ENCODE measurements at regions not wholly inside any gene's neighbourhood (a gene's known extent, or its start where the extent isn't known, plus 50 kb on each side); places are given as distances from the start of the nearest gene placed in this dataset.

GRCh38 chr9:73020877-73021276 lies 68.0 kb upstream of the ALDH1A1 start:
- no peak for DNase-seq (ENCODE audit: extremely low read depth in 1 of 2, low read depth in 1 of 2)

- DNase-seq (ENCODE audit: extremely low read depth in 1 of 2, low read depth in 1 of 2): no peak
Measured at GRCh38 chr9:73014011-73014410, 61.2 kb upstream of the ALDH1A1 start.

- DNase-seq (ENCODE audit: extremely low read depth in 1 of 2, low read depth in 1 of 2): no peak
Measured at GRCh38 chr9:73011956-73012355, 59.1 kb upstream of the ALDH1A1 start.

GRCh38 chr9:73011181-73011750 lies 58.4 kb upstream of the ALDH1A1 start:
- DNase-seq (ENCODE audit: extremely low read depth in 1 of 2, low read depth in 1 of 2): no peak

DNA sequence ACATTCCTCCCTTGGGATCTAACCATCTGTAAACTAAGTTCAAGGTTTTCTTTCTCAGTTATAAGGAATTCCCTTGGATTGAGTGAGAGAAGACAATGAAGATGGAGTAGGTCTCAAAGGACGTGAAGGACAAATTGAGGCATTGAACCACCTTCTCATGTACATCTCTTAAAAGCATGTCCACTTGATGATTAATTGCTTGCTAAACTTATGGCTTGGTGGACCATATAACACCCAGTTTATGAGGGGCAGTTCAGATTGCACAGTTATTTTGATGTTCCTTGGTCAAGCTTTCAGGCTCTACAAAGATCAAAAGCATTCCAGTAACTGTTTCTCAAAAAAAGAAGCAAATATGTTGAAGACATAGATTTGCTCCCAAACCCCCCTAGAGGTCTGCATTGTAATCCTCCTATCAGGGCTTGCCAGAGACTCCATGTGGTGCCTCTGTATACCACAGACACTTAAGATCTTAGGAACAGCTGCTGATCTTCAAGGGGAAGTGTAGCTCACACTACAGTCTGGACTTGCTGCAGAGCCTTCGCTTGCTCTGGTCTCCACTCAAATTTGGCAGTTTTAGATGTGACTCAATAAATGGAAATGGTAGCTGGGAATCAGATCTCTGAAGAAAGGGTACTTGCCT lies 56.9 kb upstream of the ALDH1A1 start:
- DNase-seq (ENCODE audit: extremely low read depth in 1 of 2, low read depth in 1 of 2): no peak

GRCh38 chr9:73007966-73008672 lies 55.3 kb upstream of the ALDH1A1 start:
- no peak for DNase-seq (ENCODE audit: extremely low read depth in 1 of 2, low read depth in 1 of 2)

GRCh38 chr9:73006986-73007385 lies 54.1 kb upstream of the ALDH1A1 start:
- DNase-seq (ENCODE audit: extremely low read depth in 1 of 2, low read depth in 1 of 2): no peak

All from stimulated activated CD8-positive, alpha-beta memory T cell treated with anti-CD3 and anti-CD28 coated beads, Interleukin-7, amount 100 ng/mL, for 48 hours (primary cell).